Thoracic aorta (tissue), 2 donors: ENCODE measurements at regions not wholly inside any gene's neighbourhood (a gene's known extent, or its start where the extent isn't known, plus 50 kb on each side); places are given as distances from the start of the nearest gene placed in this dataset.

Experiments
- ATAC-seq: fragments of 150-250 bp; one replicate; pipeline ENCODE4 v1.8.0; 2017; ENCODE audit warnings: low read depth; ENCODE audit not compliant: insufficient number of reproducible peaks, low FRiP score
- DNase-seq: peaks from one replicate; pipeline ENCODE4 v3.0.0-alpha.2; 2020; ENCODE audit warnings: low spot score
- H3K27ac ChIP-seq, 2 donors: fragments of 200-600 bp; sonication (generic); 1 replicate in 1 of 2; 2 replicates in 1 of 2; pipeline ENCODE4 v1.5.1; 2016; ENCODE audit warnings: mild to moderate bottlenecking in 2 of 2, moderate library complexity in 2 of 2
- H3K27me3 ChIP-seq: fragments of 200-600 bp; sonication (generic); replicated peaks from 2 replicates; pipeline ENCODE4 v1.6.0; 2016; ENCODE audit warnings: mild to moderate bottlenecking; ENCODE audit not compliant: insufficient read depth
- H3K36me3 ChIP-seq: fragments of 200-600 bp; sonication (generic); one replicate; pipeline ENCODE4 v1.5.1; 2016
- H3K4me1 ChIP-seq, 2 donors: fragments of 200-600 bp; sonication (generic); 1 replicate in 1 of 2; 2 replicates in 1 of 2; pipeline versions ENCODE4 v1.5.1 to v1.6.0; 2016; ENCODE audit warnings: low read depth in 2 of 2, mild to moderate bottlenecking in 1 of 2; ENCODE audit not compliant: control insufficient read depth in 1 of 2
- H3K4me3 ChIP-seq: fragments of 200-600 bp; sonication (generic); 2 replicates; pipeline ENCODE4 v1.5.1; 2016; ENCODE audit warnings: mild to moderate bottlenecking
- H3K9me3 ChIP-seq: fragments of 200-600 bp; sonication (generic); 2 replicates; pipeline ENCODE4 v1.5.1; 2016
- CTCF ChIP-seq: fragments of 200-600 bp; sonication (generic); IDR thresholded peaks from one replicate; pipeline ENCODE4 v1.5.1; 2019; ENCODE audit warnings: antibody characterized with exemption

GRCh38 chr15:62663547-62663946, 379.0 kb upstream of the TPM1 start:
- DNase-seq, result no peak
- no peak for TF ChIP-seq CTCF
- H3K27ac ChIP-seq, result no peak overlapping the region
- no peaks in the 10 kb centered on the region for H3K27me3 ChIP-seq
- H3K4me3 ChIP-seq, result no peak overlapping the region
- peaks cover 5% of the 10 kb centered on the region for H3K36me3 ChIP-seq
- no peak for ATAC-seq
- H3K9me3 ChIP-seq, result no peaks in the 10 kb centered on the region
- H3K4me1 ChIP-seq, result no peaks in the 10 kb centered on the region

DNA sequence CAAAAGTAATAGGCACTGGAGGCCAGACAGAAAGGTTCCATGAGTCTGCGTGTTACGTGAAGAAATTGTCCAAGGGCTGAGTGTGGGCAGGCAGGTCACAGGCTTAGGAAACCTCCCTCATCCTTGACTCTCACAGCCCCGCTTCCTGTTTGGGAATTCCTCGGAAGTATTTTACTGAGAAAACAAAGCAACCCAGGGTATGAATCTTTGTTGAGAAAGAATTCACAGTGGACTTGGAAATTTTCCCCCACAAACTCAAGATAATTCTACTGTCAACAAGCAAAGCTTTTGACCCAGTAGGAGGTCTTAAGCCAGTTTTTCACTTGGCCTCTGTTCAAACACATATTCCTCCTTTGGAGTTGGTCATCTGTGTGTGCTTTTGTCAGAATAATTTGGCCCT, 377.1 kb upstream of the TPM1 start:
- Histone ChIP-seq H3K36me3 (peaks cover 12% of the 10 kb centered on the region), H3K27me3 (no peaks in the 10 kb centered on the region), H3K4me3 (no peak overlapping the region), H3K27ac (no peak overlapping the region), H3K4me1 (no peaks in the 10 kb centered on the region), H3K9me3 (no peaks in the 10 kb centered on the region)
- ATAC-seq (no peak), DNase-seq (no peak)
- no peak for TF ChIP-seq CTCF

DNA sequence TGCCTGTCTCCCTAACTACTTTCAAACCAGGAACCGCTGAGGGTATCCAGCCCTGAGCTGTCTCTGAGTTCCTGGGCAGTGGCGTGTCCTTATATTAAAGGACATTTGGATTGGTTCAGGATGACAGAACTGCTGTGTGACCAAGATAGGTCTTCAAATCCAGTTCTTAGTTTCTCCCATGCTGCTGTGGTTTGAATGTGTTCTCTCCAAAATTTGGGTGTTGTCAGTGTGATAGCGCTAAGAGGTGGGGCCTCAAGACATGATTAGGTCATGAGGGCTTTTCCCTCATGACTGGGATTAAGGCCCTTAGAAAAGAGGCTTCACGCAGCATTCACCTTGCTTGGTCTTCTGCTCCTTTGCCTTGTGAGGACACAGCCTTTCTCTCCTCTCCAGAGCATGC, 376.5 kb upstream of the TPM1 start:
- no peak overlapping the region for H3K4me3 ChIP-seq
- no peak for TF ChIP-seq CTCF
- no peak for ATAC-seq

DNA sequence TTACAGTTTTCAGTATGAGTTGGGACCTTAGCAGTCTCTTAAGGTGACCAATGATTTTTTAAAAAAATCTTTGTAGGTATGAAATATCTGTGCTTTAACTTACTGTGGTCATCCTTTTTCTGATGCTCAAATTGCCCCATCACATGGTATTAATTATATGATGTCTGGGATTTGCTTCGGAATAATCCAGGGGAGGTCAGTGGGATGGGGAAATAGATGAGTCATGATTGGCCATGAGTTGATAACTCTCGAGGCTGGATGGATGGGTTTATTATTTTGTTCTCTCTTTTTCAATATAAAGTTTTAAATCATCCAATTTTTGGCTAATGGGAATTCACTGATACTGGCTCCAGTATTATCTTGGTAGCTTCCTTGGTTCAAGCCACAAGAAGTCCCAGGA, 370.3 kb upstream of the TPM1 start:
- DNase-seq, result no peak
- no peak for ATAC-seq

More for the DNA sequence above, 376.5 kb upstream of the TPM1 start:
- Histone ChIP-seq H3K36me3 (peaks cover 17% of the 10 kb centered on the region), H3K9me3 (peaks cover 3% of the 10 kb centered on the region), H3K27me3 (no peaks in the 10 kb centered on the region), H3K27ac (no peak overlapping the region), H3K4me1 (no peaks in the 10 kb centered on the region)
- DNase-seq, result no peak

DNA sequence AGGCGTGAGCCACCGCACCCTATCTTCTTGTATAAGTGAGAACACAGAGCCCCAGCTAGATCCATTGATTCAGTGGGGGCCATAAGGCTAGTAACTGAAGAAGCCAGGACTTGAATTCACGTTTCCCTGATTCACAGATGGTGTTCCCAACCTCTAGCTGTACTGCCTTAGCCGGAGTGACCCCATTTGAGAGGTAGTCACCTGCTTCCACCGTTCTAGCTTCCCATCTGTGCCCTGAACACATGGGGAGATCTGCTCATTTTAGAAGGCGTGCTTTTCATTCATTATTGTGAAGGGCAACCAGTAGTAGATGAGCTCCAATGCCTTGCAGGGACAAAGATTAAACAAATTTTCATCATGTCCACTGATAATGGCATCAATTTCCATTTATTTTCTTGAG, 365.7 kb upstream of the TPM1 start:
- ATAC-seq (no peak), DNase-seq (no peak)
- no peak for TF ChIP-seq CTCF
- Histone ChIP-seq H3K36me3 (peaks cover 29% of the 10 kb centered on the region), H3K4me3 (no peak overlapping the region), H3K4me1 (no peaks in the 10 kb centered on the region), H3K27me3 (no peaks in the 10 kb centered on the region), H3K9me3 (no peaks in the 10 kb centered on the region), H3K27ac (no peak overlapping the region)

More for the DNA sequence above, 370.3 kb upstream of the TPM1 start:
- Histone ChIP-seq H3K27me3 (no peaks in the 10 kb centered on the region), H3K4me1 (no peaks in the 10 kb centered on the region), H3K4me3 (no peak overlapping the region), H3K9me3 (peaks cover 3% of the 10 kb centered on the region), H3K36me3 (peaks cover 42% of the 10 kb centered on the region), H3K27ac (no peak overlapping the region)
- TF ChIP-seq CTCF, result no peak
